Mesodermal cell (in vitro differentiated cells): ENCODE measurements at regions not wholly inside any gene's neighbourhood (a gene's known extent, or its start where the extent isn't known, plus 50 kb on each side); places are given as distances from the start of the nearest gene placed in this dataset.

Source experiments
- H3K27ac ChIP-seq: 2 replicates; pipeline ENCODE4 v1.7.0; 2013; ENCODE audit warnings: mild to moderate bottlenecking, low read depth, low read length, moderate library complexity; ENCODE audit not compliant: severe bottlenecking
- H3K36me3 ChIP-seq: 2 replicates; pipeline ENCODE4 v1.7.1; 2013; ENCODE audit warnings: mild to moderate bottlenecking, low read length, moderate library complexity; ENCODE audit not compliant: control insufficient read depth, insufficient read depth
- H3K4me1 ChIP-seq: one replicate; pipeline ENCODE4 v1.7.1; 2013; ENCODE audit warnings: mild to moderate bottlenecking, low read length; ENCODE audit not compliant: insufficient read depth, control insufficient read depth, poor library complexity, severe bottlenecking
- H3K4me3 ChIP-seq: 2 replicates; pipeline ENCODE4 v1.7.0; 2013; ENCODE audit warnings: low read length, control low read depth, mild to moderate bottlenecking; ENCODE audit not compliant: insufficient read depth, poor library complexity, severe bottlenecking; ENCODE audit errors: extremely low read depth
- H3K9me3 ChIP-seq: 2 replicates; pipeline ENCODE4 v1.7.1; 2013; ENCODE audit warnings: mild to moderate bottlenecking, low read length, moderate library complexity; ENCODE audit not compliant: control insufficient read depth
- WGBS, 2 experiments: methylation state at CpG; one replicate each; pipeline ENCODE4 v1.1.5; 2013; ENCODE audit warnings: missing lambda C conversion rate in 2 of 2; ENCODE audit not compliant: insufficient coverage in 2 of 2; 5-methylcytosine and 5-hydroxymethylcytosine counted together

DNA sequence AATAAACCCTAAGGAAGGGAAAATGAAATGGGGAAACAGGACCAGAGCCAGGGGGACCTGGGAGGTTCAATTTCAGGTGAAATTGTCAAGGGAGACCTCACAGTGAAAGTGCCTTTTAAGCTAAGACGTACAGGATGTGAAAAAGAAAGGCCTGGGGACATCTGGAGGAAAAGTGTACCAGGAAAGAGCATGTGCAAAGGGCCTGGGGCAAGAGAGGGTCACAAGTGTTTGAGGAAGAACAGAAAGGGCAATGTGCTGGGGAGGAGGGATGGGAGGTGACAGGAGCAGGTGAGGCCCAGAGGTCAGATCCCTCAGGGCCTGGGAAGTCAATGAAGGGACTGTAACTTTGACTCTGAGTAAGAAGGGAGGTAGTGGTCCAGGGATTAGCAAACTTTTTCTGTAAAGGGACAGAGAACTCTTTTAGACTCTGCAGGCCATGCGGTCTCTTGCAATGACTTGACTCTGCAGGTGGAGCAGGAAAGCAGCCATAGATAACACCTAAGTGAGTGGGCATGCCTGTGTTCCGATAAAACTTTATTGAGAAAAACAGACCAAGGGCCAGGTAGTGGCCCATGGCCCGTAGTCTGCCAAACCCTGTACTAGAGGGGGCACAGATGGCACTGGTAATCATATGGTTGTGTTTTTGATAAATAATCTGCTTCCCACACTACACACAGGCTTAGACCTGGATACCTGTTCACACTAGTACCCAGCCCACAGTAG, 93.8 kb downstream of the LITAF start:
- no peaks in the 10 kb centered on the region for H3K36me3 ChIP-seq
- H3K27ac ChIP-seq = no peak overlapping the region
- peaks cover 5% of the 10 kb centered on the region for H3K9me3 ChIP-seq
- peaks cover 31% of the 10 kb centered on the region for H3K4me1 ChIP-seq
- 95 to 100% methylated on average over 3 of the region's 4 CpGs for WGBS, 2 experiments
- H3K4me3 ChIP-seq = no peak overlapping the region

DNA sequence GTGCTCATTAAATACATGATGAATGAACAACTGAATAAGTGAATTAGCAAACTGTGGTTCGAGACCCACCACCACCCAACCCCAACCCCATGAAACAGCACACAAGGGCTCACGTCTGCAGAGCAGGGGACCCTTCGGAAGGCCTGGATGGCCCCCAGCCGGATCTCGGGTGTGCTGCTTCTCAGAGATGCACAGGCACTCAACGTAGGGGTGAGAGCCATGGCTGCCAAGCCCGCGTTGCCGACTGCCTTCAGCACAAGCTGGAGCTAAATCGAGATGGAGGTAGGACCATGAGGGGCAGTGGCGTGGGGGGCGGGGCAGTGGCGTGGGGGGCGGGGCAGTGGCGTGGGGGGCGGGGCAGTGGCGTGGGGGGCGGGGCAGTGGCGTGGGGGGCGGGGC, 93.2 kb downstream of the LITAF start:
- Histone ChIP-seq H3K4me1 (peaks cover 32% of the 10 kb centered on the region), H3K4me3 (no peak overlapping the region), H3K36me3 (no peaks in the 10 kb centered on the region), H3K27ac (no peak overlapping the region), H3K9me3 (peaks cover 5% of the 10 kb centered on the region)
- 92 to 96% methylated on average over 5 to 6 of the region's 20 CpGs for WGBS, 2 experiments

DNA sequence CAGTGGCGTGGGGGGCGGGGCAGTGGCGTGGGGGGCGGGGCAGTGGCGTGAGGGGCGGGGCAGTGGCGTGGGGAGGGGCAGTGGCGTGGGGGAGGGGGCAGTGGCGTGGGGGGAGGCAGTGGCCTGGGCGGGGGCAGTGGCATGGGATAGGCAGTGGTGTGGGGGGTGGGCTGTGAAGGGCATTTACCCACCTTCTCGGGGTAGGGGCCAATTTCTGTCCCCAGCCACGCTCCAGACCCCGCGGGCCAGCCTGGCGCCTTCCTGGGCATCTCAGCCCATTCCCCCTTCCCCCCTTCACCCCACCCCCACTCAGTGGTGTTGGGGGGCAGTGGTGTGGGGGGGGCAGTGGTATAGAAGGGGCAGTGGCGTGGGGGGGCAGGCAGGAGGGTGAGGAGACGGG, 92.7 kb downstream of the LITAF start:
- WGBS, 2 experiments = no CpG with 5 or more reads among the region's 17 CpGs

DNA sequence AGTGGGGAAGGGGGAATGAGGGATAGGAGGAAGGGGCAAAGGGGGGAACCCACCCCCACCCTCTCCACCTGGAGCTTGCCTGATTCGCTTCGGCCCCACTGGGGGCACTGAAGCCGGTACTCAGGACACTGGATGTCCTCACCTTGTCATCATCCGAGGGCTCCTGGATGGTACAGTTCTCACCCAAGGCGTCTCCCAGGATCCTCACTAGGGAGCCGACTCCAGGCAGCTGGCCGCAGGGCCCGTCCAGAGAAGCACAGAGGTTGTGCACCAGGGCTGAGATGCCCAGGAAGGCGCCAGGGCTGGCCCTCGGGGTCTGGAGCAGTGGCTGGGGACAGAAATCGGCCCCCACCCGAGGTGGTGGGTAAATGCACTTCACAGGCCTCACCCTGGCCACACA, 92.3 kb downstream of the LITAF start:
- no peak overlapping the region for H3K27ac ChIP-seq

More for the DNA sequence above, 92.7 kb downstream of the LITAF start:
- H3K4me3 ChIP-seq = no peak overlapping the region
- H3K4me1 ChIP-seq = peaks cover 32% of the 10 kb centered on the region
- peaks cover 5% of the 10 kb centered on the region for H3K9me3 ChIP-seq
- no peak overlapping the region for H3K27ac ChIP-seq
- no peaks in the 10 kb centered on the region for H3K36me3 ChIP-seq

DNA sequence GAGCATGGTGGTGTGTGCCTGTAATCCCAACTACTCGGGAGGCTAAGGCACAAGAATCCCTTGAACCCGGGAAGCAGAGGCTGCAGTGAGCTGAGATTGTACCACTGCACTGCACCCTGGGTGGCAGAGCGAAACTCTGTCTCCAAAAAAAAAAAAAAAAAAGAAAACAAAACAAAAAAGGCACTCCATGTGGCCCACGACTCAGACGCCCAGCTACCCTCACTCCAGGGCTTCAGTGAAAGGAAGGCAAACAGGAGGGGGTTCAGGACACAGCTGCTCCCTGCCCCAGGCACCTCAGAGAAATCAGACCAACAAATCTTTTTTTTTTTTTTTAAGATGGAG, 91.7 kb downstream of the LITAF start:
- Histone ChIP-seq H3K36me3 (no peaks in the 10 kb centered on the region), H3K9me3 (peaks cover 5% of the 10 kb centered on the region), H3K27ac (peak overlapping the region; percentile 64), H3K4me1 (peaks cover 32% of the 10 kb centered on the region), H3K4me3 (no peak overlapping the region)
- WGBS, 2 experiments = 72% methylated on average over 3 of the region's 5 CpGs; no CpG with 5 or more reads in 1 of the 2 experiments

More for the DNA sequence above, 92.3 kb downstream of the LITAF start:
- 76 to 88% methylated on average over 11 to 12 of the region's 12 CpGs for WGBS, 2 experiments
- H3K4me1 ChIP-seq = peaks cover 32% of the 10 kb centered on the region
- H3K9me3 ChIP-seq = peaks cover 5% of the 10 kb centered on the region
- H3K4me3 ChIP-seq = no peak overlapping the region
- H3K36me3 ChIP-seq = no peaks in the 10 kb centered on the region
